ENCODE measurements at regions not wholly inside any gene's neighbourhood (a gene's known extent, or its start where the extent isn't known, plus 50 kb on each side); places are given as distances from the start of the nearest gene placed in this dataset.

- Histone ChIP-seq H2AFZ (ENCODE audit: insufficient read depth, low read depth, low read length, poor library complexity, severe bottlenecking) (no peak overlapping the region), H3K9me3 (ENCODE audit: control extremely low read depth in 1 of 3, control insufficient read depth in 2 of 3, insufficient read depth in 1 of 3, low read length in 2 of 3) (no peaks in the 10 kb centered on the region), H3K4me2 (replicated peaks; ENCODE audit: low read depth, low read length, poor library complexity, severe bottlenecking) (no peak overlapping the region), H3K27ac (ENCODE audit: low read length in 2 of 2) (no peak overlapping the region), H3K4me3 (ENCODE audit: control extremely low read depth in 1 of 5, extremely low read depth in 1 of 5, insufficient read depth in 1 of 5, low read depth in 2 of 5, low read length in 4 of 5) (no peak overlapping the region), H3K36me3 (replicated peaks in 1 of 2; ENCODE audit: control extremely low read depth in 1 of 2, control insufficient read depth in 1 of 2, extremely low read depth in 1 of 2, insufficient read depth in 2 of 2, low read length in 1 of 2) (no peaks in the 10 kb centered on the region), H3K27me3 (replicated peaks in 1 of 4; ENCODE audit: control extremely low read depth in 1 of 4, control insufficient read depth in 3 of 4, insufficient read depth in 4 of 4, low read length in 3 of 4) (no peaks in the 10 kb centered on the region), H3K4me1 (ENCODE audit: control insufficient read depth in 2 of 2, insufficient read depth in 2 of 2, low read length in 2 of 2) (no peaks in the 10 kb centered on the region), H3K9ac (ENCODE audit: low read length) (no peak overlapping the region), H4K20me1 (ENCODE audit: control insufficient read depth, insufficient read depth, low read length, poor library complexity, severe bottlenecking) (no peaks in the 10 kb centered on the region), H3K79me2 (ENCODE audit: control insufficient read depth, insufficient read depth, low read length) (no peaks in the 10 kb centered on the region)
- ATAC-seq (ENCODE audit: low read depth) (no peak), DNase-seq (no peak)
- Mint-ChIP-seq H3K27ac (no peak overlapping the region), H3K9me3 (ENCODE audit: insufficient read depth) (no peaks in the 10 kb centered on the region), H3K4me3 (no peak overlapping the region), H3K4me1 (no peaks in the 10 kb centered on the region), H3K27me3 (no peaks in the 10 kb centered on the region)
- intact Hi-C loops (cut with micrococcal nuclease): no loop called here
- ChIA-PET CTCF (no interaction called here), POLR2A (no interaction called here)
- TF ChIP-seq, protein P1, sequence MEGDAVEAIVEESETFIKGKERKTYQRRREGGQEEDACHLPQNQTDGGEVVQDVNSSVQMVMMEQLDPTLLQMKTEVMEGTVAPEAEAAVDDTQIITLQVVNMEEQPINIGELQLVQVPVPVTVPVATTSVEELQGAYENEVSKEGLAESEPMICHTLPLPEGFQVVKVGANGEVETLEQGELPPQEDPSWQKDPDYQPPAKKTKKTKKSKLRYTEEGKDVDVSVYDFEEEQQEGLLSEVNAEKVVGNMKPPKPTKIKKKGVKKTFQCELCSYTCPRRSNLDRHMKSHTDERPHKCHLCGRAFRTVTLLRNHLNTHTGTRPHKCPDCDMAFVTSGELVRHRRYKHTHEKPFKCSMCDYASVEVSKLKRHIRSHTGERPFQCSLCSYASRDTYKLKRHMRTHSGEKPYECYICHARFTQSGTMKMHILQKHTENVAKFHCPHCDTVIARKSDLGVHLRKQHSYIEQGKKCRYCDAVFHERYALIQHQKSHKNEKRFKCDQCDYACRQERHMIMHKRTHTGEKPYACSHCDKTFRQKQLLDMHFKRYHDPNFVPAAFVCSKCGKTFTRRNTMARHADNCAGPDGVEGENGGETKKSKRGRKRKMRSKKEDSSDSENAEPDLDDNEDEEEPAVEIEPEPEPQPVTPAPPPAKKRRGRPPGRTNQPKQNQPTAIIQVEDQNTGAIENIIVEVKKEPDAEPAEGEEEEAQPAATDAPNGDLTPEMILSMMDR (IDR thresholded peaks at IDR 0.05): no peak
- WGBS (ENCODE audit: insufficient coverage): 77% methylated on average over 5 of the region's 5 CpGs
Observed at GRCh38 chr4:130361616-130362015, 1265.7 kb downstream of the C4orf33 start.

DNA sequence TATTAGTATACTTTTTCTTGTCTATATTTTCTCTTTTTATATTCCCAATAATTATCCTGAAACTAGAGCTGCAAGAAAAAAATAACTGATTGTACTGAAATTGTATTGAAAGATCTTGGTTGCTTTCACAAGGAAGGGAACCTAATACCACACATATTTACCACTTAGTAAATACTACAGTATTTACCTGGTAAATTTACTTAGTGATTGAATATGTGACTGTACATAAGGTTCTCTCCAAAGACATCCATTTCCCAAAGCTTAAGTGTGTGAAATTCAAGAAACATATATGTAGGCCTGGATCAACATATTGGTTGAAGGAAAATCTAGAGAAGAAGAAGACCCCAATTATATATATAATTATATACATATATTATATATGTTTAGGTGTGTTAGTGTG lies 1272.7 kb downstream of the C4orf33 start:
- ATAC-seq (ENCODE audit: low read depth) (no peak), DNase-seq (no peak)
- H3K27ac Mint-ChIP-seq: no peak overlapping the region
- Histone ChIP-seq H3K4me1 (ENCODE audit: control insufficient read depth in 2 of 2, insufficient read depth in 2 of 2, low read length in 2 of 2) (no peaks in the 10 kb centered on the region), H2AFZ (ENCODE audit: insufficient read depth, low read depth, low read length, poor library complexity, severe bottlenecking) (no peak overlapping the region), H3K36me3 (replicated peaks in 1 of 2; ENCODE audit: control extremely low read depth in 1 of 2, control insufficient read depth in 1 of 2, extremely low read depth in 1 of 2, insufficient read depth in 2 of 2, low read length in 1 of 2) (no peaks in the 10 kb centered on the region), H3K4me3 (ENCODE audit: control extremely low read depth in 1 of 5, extremely low read depth in 1 of 5, insufficient read depth in 1 of 5, low read depth in 2 of 5, low read length in 4 of 5) (no peak overlapping the region), H3K27me3 (replicated peaks in 1 of 4; ENCODE audit: control extremely low read depth in 1 of 4, control insufficient read depth in 3 of 4, insufficient read depth in 4 of 4, low read length in 3 of 4) (no peaks in the 10 kb centered on the region), H3K79me2 (ENCODE audit: control insufficient read depth, insufficient read depth, low read length) (no peaks in the 10 kb centered on the region), H3K27ac (ENCODE audit: low read length in 2 of 2) (no peak overlapping the region), H3K9ac (ENCODE audit: low read length) (no peak overlapping the region), H3K4me2 (replicated peaks; ENCODE audit: low read depth, low read length, poor library complexity, severe bottlenecking) (no peak overlapping the region), H3K9me3 (ENCODE audit: control extremely low read depth in 1 of 3, control insufficient read depth in 2 of 3, insufficient read depth in 1 of 3, low read length in 2 of 3) (peaks cover 0 to 6% (median 0%) of the 10 kb centered on the region in 3 donors), H4K20me1 (ENCODE audit: control insufficient read depth, insufficient read depth, low read length, poor library complexity, severe bottlenecking) (no peaks in the 10 kb centered on the region)
- ChIA-PET POLR2A (no interaction called here), CTCF (no interaction called here)
- no peaks in the 10 kb centered on the region for H3K27me3 Mint-ChIP-seq
- TF ChIP-seq, protein P1 (IDR thresholded peaks at IDR 0.05): no peak
- TF ChIP-seq EZH2 (IDR thresholded peaks at IDR 0.05; ENCODE audit: borderline replicate concordance, insufficient read depth, low read depth, low read length, poor library complexity, severe bottlenecking): no peak
- H3K4me1 Mint-ChIP-seq: no peaks in the 10 kb centered on the region
- H3K9me3 Mint-ChIP-seq (ENCODE audit: insufficient read depth): no peaks in the 10 kb centered on the region
- H3K4me3 Mint-ChIP-seq: no peak overlapping the region
- intact Hi-C loops (cut with micrococcal nuclease): no loop called here

Data from B cell (primary cell).